Fibroblast of the aortic adventitia (primary cell): ENCODE measurements at regions not wholly inside any gene's neighbourhood (a gene's known extent, or its start where the extent isn't known, plus 50 kb on each side); places are given as distances from the start of the nearest gene placed in this dataset.

Experiments used
- DNase-seq: peaks from one replicate; pipeline ENCODE4 v3.0.0-alpha.2; 2010; ENCODE audit warnings: low read depth
- H3K4me3 ChIP-seq: 2 replicates; pipeline ENCODE4 v1.5.1; 2011; ENCODE audit warnings: low read depth, mild to moderate bottlenecking, control low read depth, low read length, moderate library complexity
- TF ChIP-seq, protein P1 (sequence below): IDR thresholded peaks from 2 replicates; pipeline ENCODE4 v1.5.1; 2011; ENCODE audit warnings: mild to moderate bottlenecking, low read length, control low read depth, inconsistent platforms; ENCODE audit not compliant: insufficient read depth

DNA sequence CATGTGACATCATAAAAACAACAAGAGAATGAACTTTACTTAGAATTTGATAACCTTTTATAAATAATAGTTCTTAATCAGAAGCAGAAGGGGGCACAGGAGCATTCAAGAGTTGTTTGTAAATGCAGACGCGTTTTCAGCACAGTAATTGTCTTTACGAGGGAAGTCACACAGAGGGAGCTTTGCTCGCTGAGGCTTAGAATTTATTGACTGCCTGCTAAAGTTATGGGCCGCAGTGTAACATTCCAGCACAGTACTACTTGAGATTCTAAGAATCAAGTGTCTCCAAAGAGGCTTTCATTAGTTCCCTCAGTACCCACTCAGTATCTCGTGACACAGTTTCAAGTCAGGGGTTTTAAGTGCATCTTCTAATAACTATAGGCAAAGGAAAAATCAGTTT lies 288.7 kb downstream of the NR2F2 start:
- TF ChIP-seq, protein P1, sequence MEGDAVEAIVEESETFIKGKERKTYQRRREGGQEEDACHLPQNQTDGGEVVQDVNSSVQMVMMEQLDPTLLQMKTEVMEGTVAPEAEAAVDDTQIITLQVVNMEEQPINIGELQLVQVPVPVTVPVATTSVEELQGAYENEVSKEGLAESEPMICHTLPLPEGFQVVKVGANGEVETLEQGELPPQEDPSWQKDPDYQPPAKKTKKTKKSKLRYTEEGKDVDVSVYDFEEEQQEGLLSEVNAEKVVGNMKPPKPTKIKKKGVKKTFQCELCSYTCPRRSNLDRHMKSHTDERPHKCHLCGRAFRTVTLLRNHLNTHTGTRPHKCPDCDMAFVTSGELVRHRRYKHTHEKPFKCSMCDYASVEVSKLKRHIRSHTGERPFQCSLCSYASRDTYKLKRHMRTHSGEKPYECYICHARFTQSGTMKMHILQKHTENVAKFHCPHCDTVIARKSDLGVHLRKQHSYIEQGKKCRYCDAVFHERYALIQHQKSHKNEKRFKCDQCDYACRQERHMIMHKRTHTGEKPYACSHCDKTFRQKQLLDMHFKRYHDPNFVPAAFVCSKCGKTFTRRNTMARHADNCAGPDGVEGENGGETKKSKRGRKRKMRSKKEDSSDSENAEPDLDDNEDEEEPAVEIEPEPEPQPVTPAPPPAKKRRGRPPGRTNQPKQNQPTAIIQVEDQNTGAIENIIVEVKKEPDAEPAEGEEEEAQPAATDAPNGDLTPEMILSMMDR = no peak
- H3K4me3 ChIP-seq = no peak overlapping the region
- DNase-seq = no peak

DNA sequence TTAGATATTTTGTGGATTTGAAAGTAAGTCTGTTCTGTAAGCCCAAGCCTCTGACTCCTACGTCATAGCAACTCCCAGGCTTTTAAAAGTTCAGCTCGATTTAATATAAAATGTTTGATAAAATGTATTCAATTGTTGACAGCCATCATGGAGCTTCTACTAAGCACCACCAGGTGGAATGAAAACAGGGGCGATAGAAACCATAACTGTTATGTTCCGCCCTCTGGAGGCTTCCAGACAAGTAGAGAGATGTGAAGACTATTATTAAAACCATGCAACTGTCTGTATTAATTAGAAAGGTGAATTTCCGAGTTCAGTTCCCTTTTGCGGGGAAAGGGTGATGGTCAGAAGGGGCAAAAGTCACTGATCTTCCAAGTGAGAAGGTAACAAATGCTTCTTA lies 292.2 kb downstream of the NR2F2 start:
- no peak overlapping the region for H3K4me3 ChIP-seq
- TF ChIP-seq, protein P1 = no peak
- DNase-seq = no peak

DNA sequence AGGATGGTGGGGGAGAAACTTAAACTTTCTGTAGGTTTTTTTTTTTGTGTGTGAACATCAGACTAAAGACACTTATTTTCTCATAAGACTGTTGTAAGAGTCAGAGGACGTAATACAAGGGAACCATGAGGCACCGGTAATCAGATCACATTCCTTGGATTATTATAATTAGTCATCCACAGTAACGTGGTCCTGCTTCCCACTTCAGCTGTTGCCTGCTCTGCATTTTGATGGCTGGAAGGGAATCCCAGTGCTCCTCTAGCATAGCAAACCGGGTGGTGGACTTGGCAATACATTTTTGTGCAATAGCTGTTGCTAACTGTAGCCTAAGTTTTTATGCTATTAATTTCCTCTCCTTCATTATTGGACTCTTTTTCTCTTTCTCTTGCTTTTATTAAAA lies 294.8 kb downstream of the NR2F2 start:
- no peak for DNase-seq

DNA sequence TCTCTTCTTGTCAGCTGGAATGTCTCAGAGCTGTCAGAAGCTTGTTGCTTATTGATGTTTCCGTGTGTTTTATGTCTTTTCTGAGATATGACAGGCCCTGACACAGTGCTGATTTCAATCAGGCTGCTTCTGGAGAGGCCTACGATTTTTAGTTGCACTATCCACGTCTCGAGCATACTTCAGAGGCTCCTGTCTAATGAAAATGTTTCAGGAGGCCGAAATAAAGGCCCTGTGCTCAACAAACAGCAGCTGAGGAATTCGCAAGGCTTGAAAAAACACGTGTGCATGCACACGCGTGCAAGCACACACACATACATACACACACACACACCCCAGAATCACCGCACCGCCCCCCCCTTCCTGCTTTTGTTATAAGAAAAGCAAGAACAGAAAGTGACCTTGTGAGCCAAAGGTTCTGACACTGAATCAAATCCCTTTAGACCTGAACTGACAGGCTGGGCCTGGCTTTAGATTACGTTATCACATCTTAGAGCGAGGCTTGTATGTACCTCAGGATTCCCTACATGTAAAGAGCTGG lies 296.6 kb downstream of the NR2F2 start:
- no peak for DNase-seq
- H3K4me3 ChIP-seq = no peak overlapping the region
- TF ChIP-seq, protein P1 = no peak

More for the DNA sequence above, 294.8 kb downstream of the NR2F2 start:
- H3K4me3 ChIP-seq = no peak overlapping the region
- TF ChIP-seq, protein P1 = no peak

DNA sequence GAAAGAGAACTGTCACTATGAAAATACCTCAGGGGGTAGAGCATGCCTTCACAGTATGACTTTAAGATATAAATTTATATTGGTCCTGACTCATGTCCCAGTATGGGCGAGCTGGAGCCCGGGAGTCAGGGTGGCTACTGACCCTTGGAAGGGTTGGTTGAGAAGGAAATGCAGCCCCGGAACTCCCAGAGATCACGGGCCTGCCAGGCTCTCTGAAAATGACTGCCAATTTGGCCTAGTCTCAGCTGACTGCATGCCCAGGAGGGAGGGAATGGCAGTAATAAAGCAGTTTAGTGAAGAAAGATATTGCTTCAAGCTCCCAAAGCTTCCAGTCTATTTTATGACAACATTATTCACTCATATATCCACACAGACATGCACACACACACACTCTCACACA lies 299.0 kb downstream of the NR2F2 start:
- no peak for DNase-seq
- H3K4me3 ChIP-seq = no peak overlapping the region
- TF ChIP-seq, protein P1 = no peak

DNA sequence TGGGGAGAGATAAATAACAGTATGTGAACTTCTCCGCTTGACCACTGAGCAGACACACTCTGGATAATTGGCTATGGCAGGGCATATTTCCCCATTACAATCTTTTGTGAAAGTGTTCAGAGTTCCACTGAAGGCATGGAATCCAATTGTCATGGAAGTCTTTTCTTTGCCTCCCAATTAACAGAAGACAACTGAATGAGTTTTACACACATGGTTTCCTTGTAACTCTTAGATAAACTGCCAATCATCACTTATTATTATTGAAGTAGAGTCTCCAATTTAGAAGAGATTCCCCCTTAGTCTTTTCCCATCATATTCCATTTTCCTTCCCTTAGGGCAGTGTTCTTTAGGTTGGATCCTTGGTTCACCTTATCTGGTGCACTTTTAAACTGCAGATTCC lies 308.3 kb downstream of the NR2F2 start:
- no peak for DNase-seq
- no peak overlapping the region for H3K4me3 ChIP-seq
- TF ChIP-seq, protein P1 = no peak

DNA sequence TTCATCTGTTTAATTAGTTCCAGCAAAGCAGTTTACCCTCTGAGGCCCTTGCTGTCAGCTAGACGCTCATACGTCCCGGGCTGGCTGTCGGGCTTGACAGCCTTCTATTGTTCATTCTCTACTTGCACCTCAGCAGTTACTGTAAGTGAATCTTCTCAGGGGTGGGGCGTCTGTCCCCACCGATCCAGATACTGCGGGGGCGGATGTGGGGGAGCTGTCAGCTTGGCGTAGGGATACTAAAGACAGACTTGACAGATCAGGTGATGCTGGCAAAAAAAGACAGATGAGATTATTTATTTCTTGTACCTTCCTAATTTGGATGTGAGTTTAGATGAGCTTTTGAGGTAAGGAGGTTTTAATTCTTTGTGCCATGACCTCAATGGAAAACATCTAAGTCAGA lies 315.3 kb downstream of the NR2F2 start:
- TF ChIP-seq, protein P1 = no peak
- DNase-seq = no peak
- no peak overlapping the region for H3K4me3 ChIP-seq
